GM18861 (cell line): ENCODE measurements at regions not wholly inside any gene's neighbourhood (a gene's known extent, or its start where the extent isn't known, plus 50 kb on each side); places are given as distances from the start of the nearest gene placed in this dataset.
A peak's percentile ranks its signal among the peaks of the same experiment; 100 is the strongest.

Source experiments
- ATAC-seq: cut with Tn5 transposase; IDR thresholded peaks from one replicate; pipeline ENCODE4 v1.9.1; 2021; ENCODE audit not compliant: unreplicated experiment

DNA sequence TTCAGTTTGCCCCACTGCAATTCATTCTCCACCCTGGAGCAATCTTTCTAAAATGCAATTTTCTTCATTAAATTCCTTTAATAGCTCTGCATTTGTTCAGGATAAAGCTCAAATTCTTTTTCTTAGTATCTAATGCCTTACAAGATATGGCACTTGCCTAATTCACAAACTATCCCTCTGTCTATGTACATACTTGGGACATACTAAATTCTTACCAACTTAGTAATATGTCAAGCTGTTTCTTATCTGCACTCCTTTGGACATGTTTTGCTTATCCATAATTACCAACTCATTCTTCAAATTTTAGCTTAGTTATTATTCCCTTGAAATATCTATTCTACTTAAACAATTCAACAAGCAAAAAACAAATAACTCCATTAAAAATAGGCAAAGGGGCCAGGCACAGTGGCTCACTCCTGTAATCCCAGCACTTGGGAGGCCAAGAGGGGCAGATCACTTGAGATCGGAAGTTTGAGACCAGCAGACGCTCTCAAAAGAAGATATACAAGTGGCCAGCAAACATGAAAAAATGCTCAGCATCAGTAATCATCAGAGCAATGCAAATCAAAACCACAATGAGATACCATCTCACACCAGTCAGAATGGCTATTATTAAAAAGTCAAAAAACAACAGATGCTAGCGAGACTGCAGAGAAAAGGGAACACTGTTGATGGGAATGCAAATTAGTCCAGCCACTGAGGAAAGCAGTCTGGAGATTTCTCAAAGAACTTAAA lies 96.9 kb downstream of the FAM76B start:
- ATAC-seq, result no peak

DNA sequence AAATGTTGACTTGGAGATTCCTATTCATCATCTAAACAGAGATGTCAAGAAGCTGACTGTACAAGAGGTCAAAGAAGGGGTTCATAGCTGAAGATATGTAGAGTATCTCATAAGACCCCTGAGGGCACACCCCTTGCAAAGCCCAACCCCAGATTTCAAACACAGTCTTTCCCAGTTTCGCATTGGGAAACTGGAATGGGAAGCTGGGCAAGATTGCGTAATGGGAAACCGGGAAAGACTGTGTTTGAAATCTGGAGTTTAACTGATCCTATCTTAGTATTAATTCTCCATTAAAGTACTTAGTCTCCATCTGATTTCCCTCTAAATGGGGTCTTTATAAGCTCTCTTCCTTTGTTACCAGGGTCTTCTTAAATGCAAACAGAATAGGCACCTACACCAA lies 99.5 kb downstream of the FAM76B start:
- ATAC-seq, result no peak

DNA sequence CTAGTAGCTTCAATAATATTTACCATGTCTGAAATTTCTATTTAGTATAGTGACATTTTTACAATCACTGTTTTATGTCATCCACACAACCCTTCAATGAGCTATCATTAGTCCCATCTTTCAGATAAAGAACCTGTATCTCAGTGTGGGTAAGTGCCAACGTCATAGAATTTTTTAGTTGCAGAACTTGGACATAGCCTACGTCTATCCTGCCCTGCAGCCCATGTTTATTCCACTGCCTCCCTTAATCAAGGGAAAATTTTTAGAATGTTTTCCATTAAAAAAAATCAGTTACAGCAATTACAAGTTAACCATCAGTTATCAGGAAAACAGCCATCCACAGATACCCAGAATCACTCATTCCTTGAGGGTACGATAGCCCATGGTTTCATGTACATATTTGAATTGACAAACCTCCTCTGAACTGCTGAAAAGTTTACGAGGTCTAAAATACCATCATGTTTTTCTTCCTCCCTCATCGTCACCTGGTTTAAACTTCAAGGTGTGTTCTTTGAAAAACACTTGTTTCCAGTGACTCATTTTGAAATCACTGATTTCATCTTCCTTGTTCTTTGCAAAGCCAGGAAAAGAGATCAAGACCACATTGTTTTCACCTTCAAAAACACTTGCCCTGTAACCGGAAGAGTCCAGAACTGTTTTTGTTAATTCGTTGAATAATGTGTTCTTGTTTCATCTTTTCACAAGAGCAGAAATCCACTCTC lies 100.9 kb downstream of the FAM76B start:
- ATAC-seq, result no peak

DNA sequence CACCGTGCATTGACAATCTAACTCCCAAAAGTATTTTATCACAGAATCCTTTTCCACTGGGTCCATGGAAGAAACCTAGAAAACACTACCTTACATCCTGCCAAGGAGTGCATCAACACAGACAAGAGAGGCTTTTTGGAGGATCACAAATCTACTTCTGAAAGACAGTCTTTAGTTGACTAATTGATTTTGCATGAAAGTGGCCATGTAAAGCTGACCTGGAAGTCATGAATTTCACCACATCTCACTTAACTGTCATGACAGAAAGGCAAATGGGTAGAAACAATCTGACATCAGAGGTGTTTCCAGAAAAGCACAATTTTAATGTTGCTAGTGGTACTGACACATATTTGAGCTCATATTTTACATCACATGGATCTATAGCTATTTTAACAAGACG lies 101.6 kb downstream of the FAM76B start:
- no peak for ATAC-seq

DNA sequence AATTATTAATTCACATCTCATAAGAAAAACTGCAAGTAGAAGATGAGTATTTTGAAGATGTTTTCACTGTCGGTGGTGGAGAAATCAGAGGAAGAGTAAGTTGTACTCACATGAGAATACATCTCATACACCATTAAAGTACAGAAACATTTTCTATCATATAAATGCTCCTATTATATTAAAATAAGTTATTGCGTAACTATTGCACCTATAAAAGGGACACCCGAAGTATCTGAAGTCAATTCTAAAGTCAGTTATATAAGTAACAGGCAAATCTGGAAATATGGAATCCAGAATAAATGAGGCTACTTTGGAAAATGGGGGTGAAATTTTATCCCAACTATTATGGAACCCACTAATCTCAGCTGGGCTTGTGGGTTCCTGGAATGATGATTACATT lies 103.3 kb downstream of the FAM76B start:
- ATAC-seq, result no peak

DNA sequence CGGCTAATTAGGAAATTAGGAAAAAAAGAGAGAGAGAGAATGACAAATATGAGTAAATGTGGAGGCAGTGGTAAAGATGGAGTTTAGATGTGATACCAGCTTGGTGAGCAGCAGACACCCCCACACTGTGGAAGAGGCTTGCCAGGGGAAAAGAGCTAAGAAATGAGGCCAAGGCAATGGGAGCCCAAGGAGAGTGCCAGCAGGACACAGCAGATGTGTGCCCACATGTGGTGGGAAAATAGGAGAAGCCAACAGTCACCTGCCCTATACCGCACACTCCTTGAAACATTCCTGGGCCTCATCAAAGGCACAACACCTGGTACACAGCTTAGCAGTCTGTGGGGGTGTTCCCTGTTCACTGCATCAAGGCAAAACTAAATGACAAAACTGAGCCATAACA lies 104.9 kb downstream of the FAM76B start:
- ATAC-seq, result no peak

DNA sequence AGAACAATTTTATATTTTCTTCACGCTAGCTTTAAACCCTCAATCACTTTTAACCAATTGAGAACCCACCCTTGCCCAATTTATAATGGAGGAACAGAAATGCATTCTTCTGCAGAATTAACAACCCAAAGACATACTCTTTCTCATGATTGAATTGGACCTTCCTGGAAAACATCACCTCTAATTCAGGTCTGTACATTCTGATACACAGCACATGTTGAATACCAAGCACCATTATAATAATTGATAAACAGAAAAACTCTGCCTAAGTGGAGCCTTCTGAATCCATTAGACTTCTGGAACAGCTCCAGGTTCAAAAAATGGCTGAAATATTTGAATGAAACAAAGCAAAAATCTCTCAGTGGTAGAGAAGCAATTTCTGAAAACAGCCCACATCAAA lies 105.4 kb downstream of the FAM76B start:
- ATAC-seq, result no peak

DNA sequence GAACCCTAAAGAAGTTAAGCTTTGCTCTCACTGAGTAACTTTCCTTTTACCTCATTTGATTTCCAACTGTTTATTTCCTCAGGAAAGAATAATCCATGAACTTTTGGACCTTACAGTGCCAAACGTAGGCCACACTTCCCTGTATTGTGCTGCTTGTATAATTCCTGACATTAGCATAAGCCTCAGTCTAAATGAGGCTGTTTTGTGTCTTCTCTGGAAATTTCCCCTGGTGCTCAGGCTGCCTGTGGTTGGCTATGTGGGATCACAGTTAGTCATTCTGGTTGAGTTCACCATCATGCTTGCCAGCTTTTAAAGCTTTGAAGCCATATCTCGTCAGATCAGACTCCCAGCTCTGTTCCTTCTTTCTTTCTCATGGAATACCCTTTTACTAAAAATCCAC lies 107.0 kb downstream of the FAM76B start:
- ATAC-seq, result no peak

DNA sequence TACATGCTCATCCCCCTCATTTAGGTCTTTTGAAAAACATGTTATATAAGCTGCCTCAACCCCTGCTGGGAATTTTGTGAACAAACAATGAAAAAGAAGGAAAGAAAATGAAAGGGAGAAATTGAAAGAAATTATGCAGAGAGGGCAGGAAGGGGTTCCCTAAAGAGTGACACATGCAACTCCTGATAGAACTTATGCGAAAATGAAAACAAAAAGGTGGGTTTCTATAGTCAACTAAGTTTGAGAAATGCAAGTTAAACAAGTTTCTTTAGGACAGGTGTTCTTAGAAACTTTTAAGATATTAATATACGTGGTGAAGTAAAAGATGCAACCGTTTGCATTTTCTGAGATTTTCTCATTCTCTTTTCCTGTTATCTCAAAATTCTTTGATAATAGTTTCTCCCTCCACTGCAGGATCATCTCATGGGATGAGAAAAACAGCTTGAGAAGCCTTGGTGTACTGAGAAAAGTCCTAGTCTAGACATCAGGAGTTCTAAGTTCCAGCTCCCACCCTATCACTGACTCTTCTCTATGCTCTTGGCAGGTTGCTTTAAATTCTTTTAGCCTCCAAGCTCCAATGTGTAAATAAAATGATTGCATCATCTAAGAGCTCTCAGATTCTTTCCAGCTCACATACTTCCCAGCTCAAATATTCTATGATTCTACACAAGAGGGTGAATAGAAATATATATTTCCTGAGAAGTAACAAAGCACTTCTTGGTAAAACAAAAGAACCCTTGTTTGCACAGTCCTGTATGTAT lies 109.2 kb downstream of the FAM76B start:
- peak; percentile 51 for ATAC-seq

DNA sequence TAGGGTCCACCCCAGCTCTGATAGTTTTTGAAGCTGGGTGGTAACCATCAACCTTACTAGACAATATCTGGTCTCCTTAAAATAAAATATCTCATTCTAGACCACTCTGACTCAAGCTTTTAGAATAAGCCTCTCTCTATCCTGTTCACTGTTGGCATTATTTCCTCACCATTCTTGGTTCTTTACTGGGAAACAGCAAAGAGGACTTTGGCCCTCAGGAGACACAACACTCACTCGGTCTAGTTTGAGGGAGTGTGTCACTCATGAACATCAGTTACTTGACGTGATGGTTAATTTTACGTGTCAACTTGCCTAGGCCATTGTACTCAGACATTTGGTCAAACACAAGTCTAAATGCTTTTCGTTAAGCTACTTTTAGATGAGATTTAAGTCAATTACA lies 110.6 kb downstream of the FAM76B start:
- ATAC-seq, result no peak

DNA sequence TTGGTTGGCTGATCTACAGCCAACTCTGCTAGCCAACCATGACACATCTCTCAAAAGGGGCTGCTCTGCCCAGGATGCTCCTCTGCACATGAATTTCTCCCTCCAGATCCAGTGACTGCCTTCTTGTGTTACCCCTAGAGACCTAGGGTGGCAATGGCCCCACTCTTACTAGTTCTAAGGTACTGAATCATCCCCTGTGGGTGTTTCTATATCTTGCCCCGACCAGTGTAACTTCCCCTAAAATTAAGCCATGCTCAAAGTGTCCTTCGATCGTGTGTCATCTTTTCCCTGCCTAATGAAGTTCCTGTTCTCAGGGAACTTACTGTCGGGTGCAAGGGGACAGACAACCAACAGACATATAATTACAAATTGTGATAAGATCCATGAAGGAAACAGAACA lies 113.3 kb downstream of the FAM76B start:
- ATAC-seq, result no peak

DNA sequence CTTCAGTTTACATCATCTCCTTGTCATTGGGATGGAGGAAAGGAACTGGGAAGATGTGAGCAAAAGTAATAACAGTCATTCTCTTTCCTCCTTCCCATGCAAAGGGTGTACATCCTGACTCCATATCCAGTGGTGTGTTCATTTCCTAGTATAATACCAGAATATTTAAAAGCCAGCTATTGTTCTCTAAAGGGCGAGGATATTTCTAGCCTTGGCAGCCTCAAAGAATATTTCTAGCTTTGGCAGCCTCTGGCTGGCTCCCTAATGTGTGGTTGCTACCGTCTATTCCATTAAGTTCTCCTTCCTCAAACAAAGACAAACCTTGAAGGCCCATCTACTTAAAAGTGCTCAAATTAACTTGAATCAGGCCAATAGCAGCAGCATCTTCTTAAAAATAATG lies 114.0 kb downstream of the FAM76B start:
- ATAC-seq, result no peak

DNA sequence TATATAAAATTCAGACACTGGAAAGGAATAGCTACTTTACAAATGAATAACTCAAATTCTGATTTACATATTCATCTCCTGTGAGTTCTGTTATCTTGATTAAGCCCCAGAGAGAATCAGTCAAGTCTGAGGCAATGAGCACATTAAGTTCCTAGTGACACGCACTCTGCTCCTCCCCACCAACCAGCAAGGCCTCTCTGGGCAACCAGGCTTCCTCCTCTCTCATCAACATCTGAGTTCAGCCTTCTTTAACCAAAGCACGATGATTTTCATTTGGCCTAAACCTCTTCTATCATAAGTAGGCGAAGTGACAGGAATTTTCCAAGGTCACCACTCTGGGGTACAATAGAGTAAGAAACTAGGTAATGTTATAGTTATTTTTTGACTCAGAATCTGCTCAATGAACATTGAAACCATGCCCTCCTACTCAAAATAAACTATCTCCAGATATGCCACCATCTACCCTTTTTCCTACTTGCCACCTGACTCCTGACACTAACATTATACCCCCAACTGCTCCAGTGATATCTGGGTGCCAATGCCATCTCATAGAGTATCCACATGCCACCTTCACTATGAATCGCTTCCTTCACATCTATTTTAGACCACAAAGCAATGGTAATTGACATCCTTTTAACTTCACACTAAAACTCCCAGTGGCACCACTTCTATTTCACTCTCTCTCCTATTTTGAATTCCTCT lies 114.8 kb downstream of the FAM76B start:
- ATAC-seq, result no peak

DNA sequence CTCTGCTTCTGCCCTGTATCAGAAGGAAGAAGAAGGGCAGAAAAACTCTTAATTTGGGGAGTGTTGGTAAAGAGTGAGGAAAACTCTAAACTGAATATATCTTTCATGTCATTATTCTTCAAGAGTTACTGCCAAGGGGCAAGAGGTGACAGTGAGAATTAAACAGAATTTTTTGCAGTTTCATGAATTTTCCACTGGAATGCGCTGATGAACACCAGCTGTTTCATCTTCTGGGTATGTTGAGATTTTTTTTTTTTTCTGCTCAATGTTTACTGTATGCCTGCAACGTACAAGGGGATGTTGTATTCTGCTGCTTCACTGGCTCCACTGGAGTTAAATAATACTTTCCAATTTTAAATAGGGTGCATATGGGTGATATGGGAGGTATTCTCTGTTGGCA lies 117.8 kb downstream of the FAM76B start:
- ATAC-seq, result no peak

DNA sequence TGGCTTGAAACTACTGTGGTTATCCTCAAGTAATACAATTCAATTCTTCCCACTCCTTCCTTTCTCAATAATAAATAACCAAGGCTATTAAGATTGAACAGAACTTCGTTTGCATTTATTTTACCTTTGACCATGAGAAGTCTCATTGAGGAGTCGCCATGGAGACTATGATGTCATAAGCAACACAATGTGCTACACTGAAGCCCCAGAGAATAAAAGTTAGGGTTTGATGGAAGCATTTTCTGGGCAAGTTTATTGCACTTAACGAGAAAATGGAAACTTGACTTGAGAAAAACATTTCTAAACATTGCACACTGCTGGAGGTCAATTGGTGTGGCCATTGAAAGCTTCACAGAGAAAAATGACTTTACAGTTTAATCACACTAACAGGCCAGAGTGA lies 121.5 kb downstream of the FAM76B start:
- ATAC-seq, result no peak

DNA sequence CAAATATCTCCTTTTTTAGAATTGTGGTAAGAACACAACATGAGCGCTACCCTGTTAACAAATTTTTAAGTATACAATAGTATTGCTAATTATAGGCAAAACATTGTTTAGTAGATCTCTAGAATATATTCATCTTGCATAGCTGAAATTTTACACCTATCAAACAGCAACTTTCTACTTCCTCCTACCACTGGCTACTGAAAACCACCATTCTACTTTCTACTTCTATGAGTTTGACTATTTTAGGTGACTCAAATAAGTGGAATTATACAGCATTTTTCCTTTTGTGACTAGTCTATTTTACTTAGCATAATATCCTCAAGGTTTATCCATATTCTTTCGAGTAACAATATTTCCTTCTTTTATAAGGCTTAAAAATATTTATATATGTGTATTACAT lies 128.4 kb downstream of the FAM76B start:
- no peak for ATAC-seq

DNA sequence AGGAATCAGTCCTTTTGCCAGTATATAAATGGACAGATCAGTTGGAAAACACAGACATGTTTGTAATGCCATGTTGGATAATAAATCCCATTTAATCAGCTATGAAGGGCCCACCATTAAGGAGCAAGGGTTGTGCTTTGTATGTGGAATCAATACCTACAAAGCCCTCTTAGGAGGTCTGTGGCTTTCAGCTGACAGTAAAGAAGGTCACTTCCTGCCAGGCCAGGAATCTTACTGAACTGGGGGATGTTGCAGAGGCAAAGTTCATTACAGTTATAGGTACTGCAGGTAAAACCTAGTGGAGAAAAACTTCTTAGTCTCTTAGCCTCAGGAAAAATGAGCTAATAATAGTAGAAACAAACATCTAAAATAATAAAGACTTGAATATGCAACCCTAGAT lies 129.5 kb downstream of the FAM76B start:
- no peak for ATAC-seq

DNA sequence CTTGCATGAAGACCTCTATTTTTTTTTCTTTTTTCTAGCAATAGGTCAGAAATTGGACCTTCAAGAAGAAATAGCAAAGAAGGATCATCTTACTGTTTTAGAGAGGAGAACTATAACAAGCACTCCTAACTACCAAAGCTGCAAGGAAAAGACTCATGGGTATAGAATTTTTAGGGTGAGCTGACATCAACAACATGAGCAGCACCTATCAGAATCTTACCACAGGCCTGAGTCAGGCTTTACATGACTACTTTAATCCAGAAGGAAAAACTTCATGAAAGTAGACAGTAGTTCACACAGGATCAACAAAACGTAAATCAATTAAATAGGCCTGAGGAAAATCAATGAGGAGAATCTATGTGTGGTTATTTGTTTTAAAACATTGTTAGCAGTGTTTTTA lies 130.5 kb downstream of the FAM76B start:
- ATAC-seq, result no peak

DNA sequence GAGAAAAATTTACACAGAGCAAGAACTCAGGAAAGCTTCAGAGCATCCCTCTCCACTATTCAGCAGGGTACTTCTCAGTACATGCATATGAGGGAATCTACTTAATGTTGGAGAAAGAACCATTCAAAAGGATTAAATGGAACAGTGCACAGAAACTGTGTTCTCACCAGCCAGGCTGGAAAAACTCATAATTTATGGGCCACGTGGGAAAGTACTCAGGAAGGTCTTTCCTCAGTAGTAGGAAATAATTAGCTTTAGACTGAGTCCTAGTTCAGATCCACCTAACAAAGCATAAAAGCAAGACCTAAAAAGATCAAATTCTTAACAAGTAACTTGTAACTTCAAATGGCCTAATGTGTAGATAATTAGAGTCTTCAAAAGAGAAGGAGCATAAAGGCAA lies 134.0 kb downstream of the FAM76B start:
- ATAC-seq, result no peak

DNA sequence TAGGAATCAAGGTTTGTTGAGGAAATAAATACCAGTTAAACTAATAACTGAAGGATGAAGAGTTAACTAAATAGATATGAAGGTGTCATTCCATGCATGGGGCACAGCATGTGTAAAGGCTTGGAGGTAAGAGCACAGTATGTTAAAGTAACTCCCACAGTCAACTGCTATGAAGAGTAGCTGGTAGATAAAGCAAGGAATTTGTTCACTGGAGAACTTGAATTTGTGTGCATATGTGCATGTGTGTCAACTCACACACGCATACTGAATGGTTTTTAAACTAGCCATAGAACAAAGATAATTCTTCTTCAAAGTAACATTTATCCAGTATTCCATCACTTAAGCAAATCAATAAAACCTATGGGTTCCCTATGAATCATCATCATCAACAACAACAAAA lies 135.9 kb downstream of the FAM76B start:
- ATAC-seq, result no peak

DNA sequence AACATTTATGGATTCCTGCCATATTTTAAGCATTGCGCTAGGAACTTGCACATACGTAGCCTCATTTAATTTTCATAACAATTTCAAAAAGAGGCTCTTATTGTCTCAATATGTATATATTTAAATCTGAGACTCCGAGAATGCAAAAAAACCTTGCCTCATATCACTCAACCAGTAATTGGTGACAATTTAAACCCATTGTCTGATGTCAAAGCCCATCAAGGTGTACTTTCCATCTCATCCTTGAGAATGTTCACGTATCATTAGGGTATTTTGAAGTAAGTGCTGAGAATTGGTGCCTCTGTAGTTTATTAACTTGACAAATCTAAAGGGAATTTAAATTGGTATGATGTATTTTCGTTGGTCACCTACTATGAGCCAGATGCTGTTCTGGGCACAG lies 136.5 kb downstream of the FAM76B start:
- ATAC-seq, result no peak
